ENCODE measurements at regions not wholly inside any gene's neighbourhood (a gene's known extent, or its start where the extent isn't known, plus 50 kb on each side); places are given as distances from the start of the nearest gene placed in this dataset.

GRCh38 chr7:109059089-109059488, 489.4 kb downstream of the DNAJB9 start:
- H3K36me3 ChIP-seq, result no peaks in the 10 kb centered on the region
- DNase-seq (no peak), ATAC-seq (no peak)

GRCh38 chr7:109062798-109063197, 493.1 kb downstream of the DNAJB9 start:
- Histone ChIP-seq H3K4me1 (no peaks in the 10 kb centered on the region), H3K4me3 (no peak overlapping the region), H3K27me3 (no peaks in the 10 kb centered on the region), H3K9me3 (no peaks in the 10 kb centered on the region), H3K27ac (no peak overlapping the region), H3K36me3 (no peaks in the 10 kb centered on the region)
- intact Hi-C loops (cut with DNase I), result no loop called here
- DNase-seq (no peak), ATAC-seq (no peak)
- TF ChIP-seq CTCF (IDR thresholded peaks at IDR 0.05), result no peak

More at GRCh38 chr7:109059089-109059488, 489.4 kb downstream of the DNAJB9 start:
- intact Hi-C loops (cut with DNase I), result no loop called here
- Histone ChIP-seq H3K9me3 (no peaks in the 10 kb centered on the region), H3K4me1 (no peaks in the 10 kb centered on the region), H3K27me3 (no peaks in the 10 kb centered on the region), H3K27ac (no peak overlapping the region), H3K4me3 (no peak overlapping the region)
- TF ChIP-seq CTCF (IDR thresholded peaks at IDR 0.05), result no peak

- H3K27ac ChIP-seq, result no peak overlapping the region
- DNase-seq, result no peak
- no peaks in the 10 kb centered on the region for H3K27me3 ChIP-seq
- no peaks in the 10 kb centered on the region for H3K4me1 ChIP-seq
- ATAC-seq, result no peak
- no peaks in the 10 kb centered on the region for H3K36me3 ChIP-seq
- H3K4me3 ChIP-seq, result no peak overlapping the region
- intact Hi-C loops (cut with DNase I), result no loop called here
- TF ChIP-seq CTCF (IDR thresholded peaks at IDR 0.05), result no peak
- peaks cover 0 to 3% of the 10 kb centered on the region in 2 donors for H3K9me3 ChIP-seq
Measured at GRCh38 chr7:109073543-109073942, 503.9 kb downstream of the DNAJB9 start.

GRCh38 chr7:109076396-109076972, 506.8 kb downstream of the DNAJB9 start:
- no peak overlapping the region for H3K27ac ChIP-seq
- ATAC-seq, result no peak
- no peaks in the 10 kb centered on the region for H3K9me3 ChIP-seq
- TF ChIP-seq CTCF (IDR thresholded peaks at IDR 0.05), result no peak
- no peak for DNase-seq
- H3K4me1 ChIP-seq, result no peaks in the 10 kb centered on the region
- H3K36me3 ChIP-seq, result no peaks in the 10 kb centered on the region
- H3K27me3 ChIP-seq, result no peaks in the 10 kb centered on the region
- intact Hi-C loops (cut with DNase I), result no loop called here
- no peak overlapping the region for H3K4me3 ChIP-seq

GRCh38 chr7:109091042-109091441, 521.4 kb downstream of the DNAJB9 start:
- Histone ChIP-seq H3K9me3 (peaks cover 0 to 8% of the 10 kb centered on the region in 2 donors), H3K27me3 (no peaks in the 10 kb centered on the region), H3K4me3 (no peak overlapping the region), H3K36me3 (no peaks in the 10 kb centered on the region), H3K4me1 (no peaks in the 10 kb centered on the region), H3K27ac (no peak overlapping the region)
- DNase-seq, result no peak
- intact Hi-C loops (cut with DNase I), result no loop called here
- ATAC-seq, result no peak
- TF ChIP-seq CTCF (IDR thresholded peaks at IDR 0.05), result no peak
